Kidney glomerular epithelial cell (primary cell): ENCODE measurements at regions not wholly inside any gene's neighbourhood (a gene's known extent, or its start where the extent isn't known, plus 50 kb on each side); places are given as distances from the start of the nearest gene placed in this dataset.
A peak's percentile ranks its signal among the peaks of the same experiment; 100 is the strongest.

Experiments
- DNase-seq: peaks from one replicate; lab custom pipeline; 2025; lab: John Stamatoyannopoulos, UW

DNA sequence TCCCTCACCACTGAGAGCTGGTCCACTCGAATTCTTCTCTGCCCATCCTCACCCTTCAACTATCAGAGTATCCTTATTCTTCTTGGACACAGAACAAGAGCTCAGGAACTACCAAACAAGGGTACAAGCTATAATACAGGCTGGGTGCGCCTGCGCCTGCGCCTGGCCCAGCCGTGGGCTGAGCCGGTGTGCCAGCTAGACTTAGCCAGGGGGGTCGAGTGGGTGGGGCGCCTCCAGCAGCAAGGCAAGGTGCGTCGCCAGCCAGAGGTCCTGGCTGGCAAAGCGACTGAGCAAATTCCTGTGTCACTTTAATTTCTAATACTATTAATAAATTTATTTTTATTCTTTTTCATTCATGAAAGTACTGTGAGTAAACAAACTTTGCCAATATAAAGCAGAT lies 1072.6 kb upstream of the PIK3C3 start:
- no peak for DNase-seq

DNA sequence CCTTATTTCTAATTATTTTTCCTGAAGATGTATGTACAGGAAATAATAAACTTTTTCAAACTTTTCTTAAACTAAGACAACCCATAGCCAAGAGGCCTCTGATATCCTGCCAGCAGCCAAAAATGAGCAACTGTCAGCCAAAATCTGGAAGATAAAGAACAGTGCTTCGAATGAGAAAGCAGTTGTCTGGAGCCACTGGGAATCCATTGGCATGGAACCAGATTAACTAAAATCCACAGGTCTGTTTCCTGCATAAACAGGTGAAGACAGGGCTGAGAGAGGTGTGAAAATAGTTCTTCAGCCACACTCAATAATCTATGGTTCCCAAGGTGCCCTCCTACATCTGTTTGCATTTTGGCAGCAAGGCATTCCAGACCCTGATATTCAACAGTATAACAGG lies 1076.7 kb upstream of the PIK3C3 start:
- DNase-seq, result no peak

DNA sequence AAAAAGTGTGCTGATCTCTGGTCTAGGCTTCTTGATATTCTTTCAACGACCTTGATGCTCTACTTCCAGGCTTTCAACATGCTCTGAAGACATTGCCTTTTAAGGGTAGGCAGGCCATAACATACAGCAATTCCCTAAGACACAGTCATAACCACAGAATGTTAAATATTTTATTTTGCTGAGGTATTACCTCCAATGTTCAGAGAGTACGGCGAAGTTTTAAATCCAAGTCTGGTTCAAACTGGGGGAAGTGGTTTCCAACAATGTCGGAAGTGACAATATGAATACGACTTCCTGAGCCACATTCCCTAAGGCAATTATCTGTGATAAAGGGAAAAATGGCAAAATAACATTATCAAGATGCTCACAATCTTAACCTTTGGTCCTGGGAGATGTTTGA lies 1077.9 kb upstream of the PIK3C3 start:
- peak; percentile 65 for DNase-seq

DNA sequence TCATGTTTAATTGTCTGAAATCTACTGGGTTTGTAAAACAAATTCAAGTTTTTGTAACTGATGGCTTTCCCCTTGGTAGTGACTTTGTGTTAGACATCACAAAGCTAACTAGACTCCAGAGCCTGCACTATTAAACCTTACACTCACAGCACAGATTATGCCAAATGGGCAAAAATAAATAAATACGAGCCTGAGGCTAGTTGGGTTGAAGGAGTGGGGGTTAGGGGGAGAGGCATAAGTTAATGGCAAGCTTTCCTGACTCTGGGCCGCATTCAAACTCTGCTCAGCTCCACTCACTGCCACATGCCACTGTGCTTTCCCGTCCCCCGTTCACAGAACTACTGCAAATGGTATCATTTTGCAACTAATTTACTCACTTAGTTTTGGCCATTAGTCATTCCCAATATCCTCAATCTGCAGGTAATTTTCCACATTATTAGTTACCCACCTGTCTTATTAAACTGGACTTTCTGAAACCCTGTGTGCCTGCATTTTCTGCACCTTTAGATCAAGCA lies 1079.9 kb upstream of the PIK3C3 start:
- DNase-seq, result no peak

DNA sequence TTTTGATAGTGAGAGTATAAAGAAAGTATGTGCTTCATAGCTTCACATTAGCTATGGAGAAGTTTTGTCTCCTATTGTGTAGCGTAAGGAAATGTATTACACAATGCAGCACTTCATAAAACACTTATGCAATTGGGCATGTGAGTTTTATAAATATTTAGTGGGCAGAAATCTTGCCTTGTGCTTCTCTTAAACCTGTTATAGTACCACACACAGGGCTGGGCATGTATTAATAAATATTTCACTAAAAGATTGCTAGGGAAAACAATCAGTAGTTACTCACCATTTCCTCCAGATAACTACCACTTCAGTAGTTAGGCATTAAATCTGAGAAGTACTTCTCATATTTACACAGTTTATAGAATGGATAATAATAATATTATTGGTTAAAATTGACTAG lies 1080.8 kb upstream of the PIK3C3 start:
- peak; percentile 23 for DNase-seq

DNA sequence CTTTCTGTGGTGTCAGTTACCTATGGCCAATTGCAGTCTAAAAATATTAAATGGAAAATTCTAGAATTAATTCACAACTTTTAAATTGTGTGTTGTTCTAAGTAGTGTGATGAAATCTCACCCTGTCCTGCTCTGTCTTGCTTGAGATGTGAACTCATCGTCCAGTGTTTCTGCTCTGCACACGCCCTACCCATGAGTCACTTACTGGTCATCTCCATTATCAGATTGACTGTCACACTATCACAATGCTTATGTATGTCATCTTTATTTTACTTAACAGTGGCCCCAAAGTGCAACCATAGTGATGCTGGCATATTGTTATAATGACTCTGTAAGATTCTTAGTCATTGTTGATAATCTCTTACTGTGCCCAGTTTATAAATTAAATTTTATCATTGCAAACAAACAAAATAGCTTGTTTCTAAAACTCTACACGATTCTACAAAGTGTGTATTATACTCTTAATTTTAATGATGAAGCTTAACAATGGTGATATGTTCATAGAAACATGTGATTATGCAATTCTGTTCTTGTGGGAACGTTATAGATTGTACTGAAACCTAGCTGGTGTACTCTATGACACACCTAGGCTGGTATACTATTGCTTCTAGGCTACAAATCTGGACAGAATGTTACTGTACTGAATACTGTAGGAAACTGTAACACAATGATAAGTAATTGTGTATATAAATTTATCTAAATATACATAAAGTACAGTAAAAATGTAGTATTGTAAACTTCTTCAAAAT lies 1086.8 kb upstream of the PIK3C3 start:
- peak; percentile 81 for DNase-seq

DNA sequence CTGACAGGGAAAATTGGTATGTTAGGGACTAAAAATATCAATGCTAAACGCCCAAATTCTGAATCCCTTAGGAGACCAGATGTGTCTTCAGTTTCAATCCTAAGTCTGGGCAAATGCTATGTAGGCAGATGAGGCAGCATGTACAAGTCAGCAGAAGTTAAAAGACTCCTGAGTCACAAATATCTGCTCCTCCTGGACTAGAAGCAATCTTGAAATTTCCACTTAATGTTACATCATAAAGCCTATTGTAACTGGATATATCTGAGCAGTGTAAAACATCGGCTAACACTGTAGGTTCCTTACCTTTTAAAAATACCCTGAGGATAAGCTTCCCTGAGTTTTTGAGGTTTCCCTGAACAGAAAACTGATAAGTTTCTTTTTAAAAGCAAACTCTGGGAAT lies 1087.6 kb upstream of the PIK3C3 start:
- peak; percentile 23 for DNase-seq

DNA sequence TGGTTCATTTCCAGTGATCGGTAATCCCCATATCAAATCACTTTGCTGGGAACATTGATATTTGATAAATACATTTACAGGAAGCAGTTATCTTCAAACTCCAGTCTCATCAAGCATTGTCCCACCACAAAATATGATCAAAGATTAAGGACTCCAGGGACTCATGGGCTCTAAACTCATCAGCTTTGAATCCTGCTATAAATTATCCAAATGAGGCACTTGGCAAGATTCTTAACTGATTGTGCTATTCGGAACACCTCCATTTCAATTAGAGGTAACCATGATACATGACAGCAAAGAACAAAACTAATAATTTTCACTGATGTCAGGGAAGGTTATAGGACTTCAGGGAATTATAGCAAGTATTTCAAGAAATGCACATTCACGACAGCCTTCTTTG lies 1088.1 kb upstream of the PIK3C3 start:
- DNase-seq, result no peak

DNA sequence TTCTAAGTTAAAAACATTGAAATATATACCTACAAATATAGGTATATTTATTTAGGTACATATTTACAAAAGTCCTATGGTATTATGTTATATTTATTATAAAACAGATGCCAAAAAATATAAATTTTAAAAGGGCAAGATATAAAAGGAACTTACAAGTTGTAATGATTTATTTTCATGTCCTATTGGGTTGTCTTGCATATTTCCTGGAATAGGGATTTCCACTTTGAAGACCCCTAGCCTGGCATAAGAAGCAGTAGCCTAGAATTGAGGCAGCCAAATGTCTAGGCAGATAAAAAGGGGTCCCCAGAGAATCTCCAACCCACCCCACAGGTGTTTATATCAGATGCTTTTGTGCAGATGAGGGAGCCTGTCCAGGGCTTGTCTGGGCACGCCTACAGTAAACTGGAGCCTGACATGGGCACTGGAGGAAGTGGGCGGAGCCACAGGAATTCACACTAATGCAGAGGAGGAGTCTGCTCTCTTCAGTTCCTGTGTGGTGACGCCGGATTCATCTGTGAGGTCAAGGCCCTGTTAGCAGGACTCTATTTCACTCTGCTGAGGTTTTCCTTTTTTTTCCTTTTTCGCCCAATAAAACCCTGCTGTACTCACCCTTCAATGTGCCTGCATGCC lies 1088.9 kb upstream of the PIK3C3 start:
- no peak for DNase-seq

DNA sequence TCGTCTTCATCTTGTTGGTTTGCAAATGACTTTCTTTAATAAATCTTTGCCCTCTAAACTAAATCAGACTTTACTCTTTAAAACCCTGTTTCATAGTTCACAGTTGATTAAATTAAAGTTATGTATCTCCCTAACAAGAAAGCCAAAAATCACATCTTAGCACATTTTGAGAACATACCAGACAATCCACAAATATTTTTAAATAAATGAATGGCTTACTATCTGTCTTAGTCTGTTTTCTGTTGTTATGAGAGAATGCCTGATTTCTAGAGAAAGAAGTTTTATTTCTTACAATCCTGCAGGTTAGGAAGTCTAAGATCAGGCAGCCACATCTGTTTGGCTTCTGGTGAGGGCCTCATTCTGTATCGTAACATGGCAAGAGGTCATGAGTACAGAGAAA lies 1090.2 kb upstream of the PIK3C3 start:
- DNase-seq, result no peak

DNA sequence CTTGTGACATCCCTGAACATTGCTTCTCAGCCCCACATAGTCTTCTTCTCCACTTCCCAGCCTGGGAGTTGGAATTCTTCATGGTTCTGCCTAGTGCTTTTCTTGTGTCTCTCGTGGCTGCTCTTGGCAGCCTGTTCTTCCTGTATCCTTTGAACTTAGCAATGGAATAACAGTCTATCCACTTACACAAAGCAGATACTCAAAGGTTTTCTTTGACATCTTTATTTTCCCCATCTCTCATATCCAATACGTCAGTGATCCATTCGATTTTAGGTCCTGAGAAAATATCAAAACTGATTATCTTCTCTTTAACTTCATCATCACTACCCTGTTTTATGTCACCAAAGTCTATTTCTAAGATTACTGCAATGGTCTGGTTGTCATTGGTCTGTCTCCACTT lies 1091.2 kb upstream of the PIK3C3 start:
- DNase-seq, result no peak

DNA sequence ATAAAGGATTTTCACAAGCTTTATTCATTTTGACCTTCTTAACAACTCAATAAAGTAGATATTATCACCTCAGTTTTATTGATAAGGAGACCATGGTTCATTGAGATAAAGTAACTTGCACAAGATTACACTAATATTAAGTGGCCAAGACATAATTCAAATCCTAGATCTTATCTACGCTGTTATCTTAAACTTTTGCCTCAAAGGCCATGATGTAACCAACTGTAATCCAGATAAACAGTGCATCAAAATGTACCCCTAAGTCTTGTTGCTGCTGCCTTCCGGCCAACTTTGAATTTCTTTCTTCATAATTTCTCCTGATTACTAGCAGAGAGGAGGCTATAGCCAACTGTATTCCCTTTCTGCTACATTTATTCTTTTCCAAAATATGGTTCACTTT lies 1094.8 kb upstream of the PIK3C3 start:
- DNase-seq, result no peak

DNA sequence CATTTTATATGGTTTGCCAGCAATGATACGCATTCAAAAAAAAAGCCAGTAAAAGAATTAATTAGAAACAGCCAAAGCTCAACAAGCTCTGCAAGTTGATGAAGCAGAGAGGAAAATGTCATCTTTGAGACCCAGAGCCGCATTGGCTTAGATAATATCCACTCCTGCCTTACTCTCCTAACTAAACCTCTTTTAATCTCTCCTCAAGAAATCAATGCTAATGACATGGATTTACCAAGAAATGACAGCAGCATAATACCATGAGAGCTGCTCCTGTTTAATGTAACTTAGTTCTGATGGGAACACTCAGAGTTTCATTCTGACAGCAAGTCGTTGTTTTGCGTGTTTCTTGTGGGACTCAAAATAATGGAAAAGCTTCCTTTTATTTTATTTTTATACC lies 1099.4 kb upstream of the PIK3C3 start:
- DNase-seq, result no peak

DNA sequence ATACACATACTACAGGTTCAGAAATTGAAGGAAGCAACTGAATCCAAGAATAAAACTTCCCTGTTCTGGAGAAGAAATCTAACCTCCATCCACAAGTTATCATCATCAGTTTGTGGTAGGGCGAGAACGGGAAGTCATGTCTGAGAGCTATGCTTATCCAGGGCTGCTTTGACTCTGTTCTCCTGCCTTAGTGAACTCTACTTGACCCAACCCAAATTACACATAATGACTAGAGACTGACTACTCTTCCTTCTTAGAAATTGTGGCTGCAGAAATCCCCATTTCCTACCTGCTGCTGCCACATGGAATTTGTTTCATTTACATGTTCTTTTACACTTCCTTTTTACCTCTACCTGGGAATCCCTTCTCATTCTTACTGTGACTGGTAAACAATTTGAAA lies 1102.6 kb upstream of the PIK3C3 start:
- DNase-seq, result no peak

DNA sequence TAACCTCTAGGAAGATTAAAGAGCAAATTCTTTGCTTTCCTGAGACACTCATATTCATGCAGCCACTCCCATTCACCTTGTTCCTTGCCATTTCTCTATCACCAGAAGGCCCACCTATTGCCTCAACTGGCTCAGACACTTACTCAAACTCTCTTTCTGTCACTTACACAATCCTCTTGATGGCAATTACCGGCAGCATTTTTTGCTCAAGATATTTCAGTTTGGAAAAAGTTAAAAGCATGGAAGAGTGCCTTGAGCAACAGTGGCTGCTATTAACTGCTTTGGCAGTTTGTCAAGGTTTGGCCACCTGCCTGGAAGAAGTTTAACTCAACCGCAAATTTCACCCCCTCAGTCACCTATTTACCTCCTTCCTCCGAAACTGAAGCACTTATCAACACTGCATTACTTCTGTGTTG lies 1104.0 kb upstream of the PIK3C3 start:
- peak; percentile 16 for DNase-seq

DNA sequence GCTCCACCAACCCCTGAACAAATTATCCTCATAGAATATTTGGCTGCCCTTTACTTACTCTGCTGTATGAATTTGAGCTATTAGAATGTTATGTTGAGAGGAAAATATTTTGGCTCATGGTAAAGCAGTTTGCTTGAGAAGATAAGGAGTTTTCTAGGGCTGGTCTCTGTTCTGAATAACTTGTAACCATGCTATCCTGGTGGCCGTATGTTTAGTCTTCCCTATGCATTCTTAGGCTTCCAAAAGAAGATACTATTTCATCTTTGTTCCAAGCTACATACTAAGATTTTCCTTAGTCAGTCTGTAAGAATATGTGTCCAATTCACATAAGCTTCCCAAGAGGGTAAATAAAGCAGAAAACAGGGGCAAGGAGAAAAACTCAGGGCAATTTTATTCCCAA lies 1105.1 kb upstream of the PIK3C3 start:
- DNase-seq, result no peak

DNA sequence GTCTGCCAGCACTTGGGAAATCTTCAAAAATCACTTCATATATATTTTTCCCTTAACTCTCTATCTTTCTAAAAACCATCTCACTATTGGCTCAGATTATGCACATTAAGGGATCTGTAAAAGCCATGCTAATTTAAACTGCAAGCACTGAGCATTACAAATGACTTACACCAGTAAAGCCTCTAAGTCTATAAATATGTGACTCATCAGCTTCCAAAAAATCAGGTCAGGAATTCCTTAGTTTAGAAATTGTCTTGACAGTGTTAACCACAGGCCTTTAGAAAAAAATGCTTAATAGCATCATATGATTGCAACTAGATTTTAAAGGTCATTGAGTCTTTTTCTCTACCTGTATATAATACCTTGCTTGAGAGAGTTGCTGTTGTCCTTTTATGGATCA lies 1113.6 kb upstream of the PIK3C3 start:
- DNase-seq, result peak; percentile 39

DNA sequence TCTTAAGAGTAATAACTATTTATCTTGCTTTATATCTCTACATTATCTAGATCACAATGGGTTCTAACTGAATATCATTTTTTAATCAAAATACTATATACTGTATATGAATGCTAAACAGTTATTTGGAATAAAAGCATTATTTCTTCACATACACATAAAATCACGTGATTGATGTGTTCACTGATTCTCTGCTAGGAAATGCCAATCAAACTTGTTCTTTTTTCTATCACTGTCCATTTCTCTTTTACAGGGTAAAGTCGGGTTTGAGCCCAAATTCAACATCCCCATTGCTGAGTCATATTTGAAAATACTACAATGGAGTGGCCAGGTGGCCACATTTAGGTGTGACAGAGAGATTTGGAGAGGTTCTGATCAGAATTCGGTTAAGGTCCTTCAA lies 1114.0 kb upstream of the PIK3C3 start:
- no peak for DNase-seq

DNA sequence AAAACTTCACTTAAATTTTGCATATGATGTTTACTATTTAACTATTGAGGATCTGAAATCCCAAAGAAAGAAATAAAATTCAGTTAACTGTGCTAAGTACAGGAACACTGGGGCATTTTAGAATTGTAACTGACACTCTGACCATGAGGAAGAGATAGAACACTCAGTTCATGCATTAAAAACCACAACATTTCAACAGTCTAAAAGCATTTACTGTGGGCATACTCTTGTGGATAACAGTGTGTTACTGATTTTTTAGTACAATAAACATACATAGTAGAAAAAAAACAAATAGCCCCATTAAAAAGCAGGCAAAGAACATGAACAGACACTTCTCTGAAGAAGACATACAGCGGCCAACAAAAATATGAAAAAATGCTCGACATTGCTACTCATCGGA lies 1122.7 kb upstream of the PIK3C3 start:
- DNase-seq, result no peak

DNA sequence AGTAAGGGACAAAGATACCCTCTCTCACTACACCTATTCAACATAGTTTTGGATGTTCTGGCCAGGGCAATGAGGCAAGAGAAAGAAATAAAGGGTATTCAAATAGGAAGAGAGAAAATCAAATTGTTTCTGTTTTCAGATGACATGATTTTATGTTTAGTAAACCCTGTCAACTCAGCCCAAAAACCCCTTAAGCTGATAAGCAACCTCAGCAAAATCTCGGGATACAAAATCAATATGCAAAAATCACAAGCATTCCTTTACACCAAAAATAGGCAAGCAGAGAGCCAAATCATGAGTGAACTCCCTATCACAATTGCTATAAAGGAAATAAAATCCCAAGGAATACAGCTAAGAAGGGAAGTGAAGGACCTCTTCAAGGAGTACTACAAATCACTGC lies 1130.7 kb upstream of the PIK3C3 start:
- DNase-seq, result no peak

DNA sequence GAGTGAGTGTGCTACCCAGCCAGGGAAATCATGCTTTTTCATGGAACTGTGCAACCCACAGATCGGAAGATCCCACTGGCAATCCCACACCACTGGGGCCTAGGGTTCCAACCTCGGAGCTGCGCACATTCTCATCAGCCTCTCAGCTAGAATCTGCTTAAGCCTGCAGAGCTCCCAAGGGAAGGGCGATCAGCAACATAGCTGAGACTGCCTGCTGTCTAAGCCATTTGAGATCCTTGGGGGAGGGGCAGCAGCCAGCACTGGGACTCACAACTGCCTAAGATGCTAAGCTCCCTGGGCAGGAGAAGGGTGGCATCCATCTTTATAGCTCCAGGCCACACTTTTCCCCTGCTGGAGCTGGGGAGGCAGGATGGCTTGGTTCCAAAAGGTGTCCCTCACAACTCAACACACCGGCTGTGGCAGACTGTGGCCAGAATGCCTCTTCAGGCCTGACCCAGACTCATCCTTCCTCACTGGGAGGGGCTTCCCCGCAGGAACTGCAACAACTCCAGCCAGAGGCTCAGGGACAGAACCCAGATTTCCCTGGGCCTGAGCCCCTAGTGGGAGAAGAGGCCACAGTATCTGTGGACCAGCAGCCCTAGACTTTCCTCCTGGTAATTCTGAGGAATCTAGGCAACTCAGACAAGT lies 1133.3 kb upstream of the PIK3C3 start:
- DNase-seq, result no peak

DNA sequence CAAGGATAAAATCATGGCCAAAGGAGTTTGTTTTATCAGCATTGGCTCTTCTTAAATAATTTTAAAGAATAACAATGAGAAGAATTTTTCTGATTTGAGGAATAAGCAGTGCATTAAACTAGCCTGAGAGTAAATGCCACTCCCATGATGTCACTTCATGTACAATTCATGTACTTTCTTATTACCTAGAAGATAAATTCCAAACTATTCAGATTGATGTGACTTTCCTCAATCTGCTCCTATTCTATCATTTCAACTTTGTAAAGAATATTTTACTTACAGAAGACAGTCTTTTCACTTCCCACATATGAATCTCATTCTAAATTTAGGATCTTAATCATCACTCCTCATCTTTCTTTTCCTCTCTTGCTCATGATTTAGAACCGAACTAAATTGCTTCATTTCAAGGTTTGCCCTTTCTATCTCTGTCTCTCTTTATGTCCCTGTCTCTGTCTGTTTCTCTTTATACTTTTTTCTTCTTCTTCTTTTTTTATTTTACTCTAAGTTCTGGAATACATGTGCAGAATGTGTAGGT lies 1142.0 kb upstream of the PIK3C3 start:
- DNase-seq, result no peak

DNA sequence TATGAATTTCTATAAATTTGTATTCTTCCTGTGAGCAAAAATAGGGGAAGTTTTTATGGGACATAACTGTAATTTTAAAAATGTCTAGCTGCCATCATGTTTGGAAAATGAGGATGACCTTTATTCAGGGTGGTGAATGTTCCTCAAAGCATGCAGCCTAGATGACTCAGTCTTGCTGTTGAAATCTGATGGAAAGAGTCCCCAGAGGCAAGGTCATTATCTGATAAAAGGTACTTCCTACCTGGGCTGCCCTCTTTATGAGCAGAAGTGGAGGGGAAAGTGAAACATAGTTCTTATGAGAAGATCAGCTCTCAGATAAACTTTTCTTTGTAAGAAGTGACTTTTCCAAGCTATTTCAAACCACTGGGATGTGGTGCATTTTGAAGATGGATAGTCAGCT lies 1144.7 kb upstream of the PIK3C3 start:
- DNase-seq, result no peak
